ENCODE measurements at regions not wholly inside any gene's neighbourhood (a gene's known extent, or its start where the extent isn't known, plus 50 kb on each side); places are given as distances from the start of the nearest gene placed in this dataset.

DNA sequence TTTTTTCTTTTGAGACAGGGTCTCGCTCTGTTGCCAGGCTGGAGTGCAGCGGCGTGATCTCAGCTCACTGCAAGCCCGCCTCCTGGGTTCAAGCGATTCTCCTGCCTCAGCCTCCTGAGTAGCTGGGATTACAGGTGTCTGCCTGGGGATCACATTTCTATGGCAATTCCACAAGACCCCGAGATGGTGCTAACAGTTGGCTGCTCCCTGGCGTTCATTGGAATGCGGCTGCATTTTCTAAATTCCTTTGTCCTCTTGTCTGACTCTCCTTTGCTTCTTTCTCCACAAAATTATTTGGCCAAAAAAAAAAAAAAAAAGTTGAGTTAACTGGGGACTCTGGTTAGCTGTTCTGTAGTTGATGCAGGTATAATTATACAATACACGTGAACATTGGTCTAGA is 176.4 kb downstream of the ETS2 start:
- Histone ChIP-seq H3K27me3 (ENCODE audit: control insufficient read depth, insufficient read depth, low read length) (no peaks in the 10 kb centered on the region), H3K9me3 (ENCODE audit: control insufficient read depth, insufficient read depth, low read depth, low read length) (no peaks in the 10 kb centered on the region), H3K4me3 (ENCODE audit: low read depth in 2 of 2, low read length in 2 of 2) (no peak overlapping the region), H3K36me3 (ENCODE audit: control insufficient read depth, insufficient read depth, low read length) (no peaks in the 10 kb centered on the region), H3K4me1 (ENCODE audit: control insufficient read depth, insufficient read depth, low read length) (no peaks in the 10 kb centered on the region), H3K27ac (ENCODE audit: low read length) (no peak overlapping the region)
- TF ChIP-seq, protein P1, sequence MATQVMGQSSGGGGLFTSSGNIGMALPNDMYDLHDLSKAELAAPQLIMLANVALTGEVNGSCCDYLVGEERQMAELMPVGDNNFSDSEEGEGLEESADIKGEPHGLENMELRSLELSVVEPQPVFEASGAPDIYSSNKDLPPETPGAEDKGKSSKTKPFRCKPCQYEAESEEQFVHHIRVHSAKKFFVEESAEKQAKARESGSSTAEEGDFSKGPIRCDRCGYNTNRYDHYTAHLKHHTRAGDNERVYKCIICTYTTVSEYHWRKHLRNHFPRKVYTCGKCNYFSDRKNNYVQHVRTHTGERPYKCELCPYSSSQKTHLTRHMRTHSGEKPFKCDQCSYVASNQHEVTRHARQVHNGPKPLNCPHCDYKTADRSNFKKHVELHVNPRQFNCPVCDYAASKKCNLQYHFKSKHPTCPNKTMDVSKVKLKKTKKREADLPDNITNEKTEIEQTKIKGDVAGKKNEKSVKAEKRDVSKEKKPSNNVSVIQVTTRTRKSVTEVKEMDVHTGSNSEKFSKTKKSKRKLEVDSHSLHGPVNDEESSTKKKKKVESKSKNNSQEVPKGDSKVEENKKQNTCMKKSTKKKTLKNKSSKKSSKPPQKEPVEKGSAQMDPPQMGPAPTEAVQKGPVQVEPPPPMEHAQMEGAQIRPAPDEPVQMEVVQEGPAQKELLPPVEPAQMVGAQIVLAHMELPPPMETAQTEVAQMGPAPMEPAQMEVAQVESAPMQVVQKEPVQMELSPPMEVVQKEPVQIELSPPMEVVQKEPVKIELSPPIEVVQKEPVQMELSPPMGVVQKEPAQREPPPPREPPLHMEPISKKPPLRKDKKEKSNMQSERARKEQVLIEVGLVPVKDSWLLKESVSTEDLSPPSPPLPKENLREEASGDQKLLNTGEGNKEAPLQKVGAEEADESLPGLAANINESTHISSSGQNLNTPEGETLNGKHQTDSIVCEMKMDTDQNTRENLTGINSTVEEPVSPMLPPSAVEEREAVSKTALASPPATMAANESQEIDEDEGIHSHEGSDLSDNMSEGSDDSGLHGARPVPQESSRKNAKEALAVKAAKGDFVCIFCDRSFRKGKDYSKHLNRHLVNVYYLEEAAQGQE (IDR thresholded peaks at IDR 0.05; ENCODE audit: insufficient read depth in 1 of 2, low read depth in 2 of 2, low read length in 1 of 2), result no peak
- TF ChIP-seq POLR2AphosphoS5 (IDR thresholded peaks at IDR 0.05; ENCODE audit: low read depth, low read length) (no peak), TCF7L2 (IDR thresholded peaks at IDR 0.05; ENCODE audit: low read depth, low read length) (no peak), SIN3A (IDR thresholded peaks at IDR 0.05; ENCODE audit: borderline replicate concordance, insufficient read depth, low read depth, low read length) (no peak)
- TF ChIP-seq, protein P2, sequence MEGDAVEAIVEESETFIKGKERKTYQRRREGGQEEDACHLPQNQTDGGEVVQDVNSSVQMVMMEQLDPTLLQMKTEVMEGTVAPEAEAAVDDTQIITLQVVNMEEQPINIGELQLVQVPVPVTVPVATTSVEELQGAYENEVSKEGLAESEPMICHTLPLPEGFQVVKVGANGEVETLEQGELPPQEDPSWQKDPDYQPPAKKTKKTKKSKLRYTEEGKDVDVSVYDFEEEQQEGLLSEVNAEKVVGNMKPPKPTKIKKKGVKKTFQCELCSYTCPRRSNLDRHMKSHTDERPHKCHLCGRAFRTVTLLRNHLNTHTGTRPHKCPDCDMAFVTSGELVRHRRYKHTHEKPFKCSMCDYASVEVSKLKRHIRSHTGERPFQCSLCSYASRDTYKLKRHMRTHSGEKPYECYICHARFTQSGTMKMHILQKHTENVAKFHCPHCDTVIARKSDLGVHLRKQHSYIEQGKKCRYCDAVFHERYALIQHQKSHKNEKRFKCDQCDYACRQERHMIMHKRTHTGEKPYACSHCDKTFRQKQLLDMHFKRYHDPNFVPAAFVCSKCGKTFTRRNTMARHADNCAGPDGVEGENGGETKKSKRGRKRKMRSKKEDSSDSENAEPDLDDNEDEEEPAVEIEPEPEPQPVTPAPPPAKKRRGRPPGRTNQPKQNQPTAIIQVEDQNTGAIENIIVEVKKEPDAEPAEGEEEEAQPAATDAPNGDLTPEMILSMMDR (IDR thresholded peaks at IDR 0.05), result no peak
- CTCF ChIA-PET, result no interaction called here
- intact Hi-C loops (cut with micrococcal nuclease; ENCODE audit: unreplicated experiment), result no loop called here
- DNase-seq (ENCODE audit: low read depth, low spot score) (no peak), ATAC-seq (no peak)
- in situ Hi-C loops (cut with HindIII; ENCODE audit: low pct_unique_long_range_greater_than_20kb, low sequenced_read_pairs), result no loop called here
- BruUV-seq (replicated peaks), result no TSS peak
- POLR2A ChIA-PET, result no interaction called here

DNA sequence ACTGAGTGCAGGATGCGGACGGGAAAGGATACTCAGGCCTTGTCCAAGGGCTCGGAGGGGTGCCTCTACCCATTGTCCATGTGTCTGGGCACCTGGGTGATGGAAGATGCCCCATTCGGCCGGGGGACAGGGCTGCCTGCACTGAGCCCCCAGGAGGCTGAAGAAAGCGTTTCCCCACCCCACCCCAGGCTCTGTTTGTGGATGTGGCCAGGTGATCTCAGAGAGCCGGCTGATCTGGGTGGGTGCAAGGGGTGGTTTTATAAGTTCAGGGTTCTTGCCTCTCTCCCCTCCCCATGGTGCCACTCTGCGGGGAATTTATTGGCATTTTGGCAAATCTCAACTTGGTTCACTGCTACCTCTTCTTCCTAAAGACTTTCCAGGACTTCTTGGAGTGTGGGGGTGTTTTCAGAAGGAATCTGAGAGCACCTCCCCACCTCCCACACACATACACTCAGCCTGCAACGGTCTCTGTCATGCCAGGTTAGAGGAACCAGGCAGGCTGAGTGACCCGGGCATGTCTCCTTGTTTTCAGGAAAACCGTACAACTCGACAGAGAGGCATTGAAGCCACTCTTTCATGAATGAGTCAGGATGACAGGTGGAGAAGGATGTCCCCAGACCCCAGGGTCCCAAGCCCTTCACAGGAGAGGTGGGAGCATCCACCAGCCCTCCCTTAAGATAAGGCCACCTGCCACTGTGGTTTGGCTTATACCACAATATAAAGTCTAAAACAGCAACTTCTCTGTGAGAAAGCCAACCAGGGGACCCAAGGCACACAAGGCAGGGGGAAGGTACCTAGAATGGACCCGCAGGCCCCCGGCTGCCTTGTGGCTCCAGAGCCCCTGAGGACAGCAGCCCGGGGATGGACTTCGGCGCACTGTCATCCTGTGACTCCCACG is 174.9 kb downstream of the ETS2 start:
- Histone ChIP-seq H3K9me3 (ENCODE audit: control insufficient read depth, insufficient read depth, low read depth, low read length) (no peaks in the 10 kb centered on the region), H3K4me1 (ENCODE audit: control insufficient read depth, insufficient read depth, low read length) (no peaks in the 10 kb centered on the region), H3K4me3 (ENCODE audit: low read depth in 2 of 2, low read length in 2 of 2) (no peak overlapping the region), H3K27me3 (ENCODE audit: control insufficient read depth, insufficient read depth, low read length) (no peaks in the 10 kb centered on the region), H3K36me3 (ENCODE audit: control insufficient read depth, insufficient read depth, low read length) (no peaks in the 10 kb centered on the region), H3K27ac (ENCODE audit: low read length) (no peak overlapping the region)
- POLR2A ChIA-PET, result no interaction called here
- DNase-seq (ENCODE audit: low read depth, low spot score), result no peak
- no peak for TF ChIP-seq POLR2AphosphoS5 (IDR thresholded peaks at IDR 0.05; ENCODE audit: low read depth, low read length)
- no peak for TF ChIP-seq TCF7L2 (IDR thresholded peaks at IDR 0.05; ENCODE audit: low read depth, low read length)
- TF ChIP-seq, protein P1 (IDR thresholded peaks at IDR 0.05; ENCODE audit: insufficient read depth in 1 of 2, low read depth in 2 of 2, low read length in 1 of 2), result no peak
- TF ChIP-seq SIN3A (IDR thresholded peaks at IDR 0.05; ENCODE audit: borderline replicate concordance, insufficient read depth, low read depth, low read length), result no peak
- TF ChIP-seq, protein P2 (IDR thresholded peaks at IDR 0.05), result no peak
- intact Hi-C loops (cut with micrococcal nuclease; ENCODE audit: unreplicated experiment), result no loop called here
- CTCF ChIA-PET, result no interaction called here
- in situ Hi-C loops (cut with HindIII; ENCODE audit: low pct_unique_long_range_greater_than_20kb, low sequenced_read_pairs), result no loop called here
- no peak for ATAC-seq
- no TSS peak for BruUV-seq (replicated peaks)
